ENCODE measurements at regions not wholly inside any gene's neighbourhood (a gene's known extent, or its start where the extent isn't known, plus 50 kb on each side); places are given as distances from the start of the nearest gene placed in this dataset.
A peak's percentile ranks its signal among the peaks of the same experiment; 100 is the strongest.

GRCh38 chr3:43206632-43207031 lies 79.7 kb upstream of the SNRK start:
- no peak for DNase-seq

- DNase-seq = no peak
Measured at GRCh38 chr3:43206105-43206504, 80.2 kb upstream of the SNRK start.

GRCh38 chr3:43203022-43203421 lies 83.3 kb upstream of the SNRK start:
- DNase-seq = no peak

GRCh38 chr3:43201581-43201980 lies 84.8 kb upstream of the SNRK start:
- no peak for DNase-seq

GRCh38 chr3:43199645-43200306 lies 86.6 kb upstream of the SNRK start:
- DNase-seq = no peak

GRCh38 chr3:43198791-43199644 lies 87.3 kb upstream of the SNRK start:
- no peak for DNase-seq

GRCh38 chr3:43198301-43198700 lies 88.0 kb upstream of the SNRK start:
- no peak for DNase-seq

GRCh38 chr3:43197181-43197580 lies 89.2 kb upstream of the SNRK start:
- no peak for DNase-seq

GRCh38 chr3:43196721-43197120 lies 89.6 kb upstream of the SNRK start:
- DNase-seq = no peak

- no peak for DNase-seq
Measured at GRCh38 chr3:43195115-43195498, 89.2 kb upstream of the POMGNT2 start.

GRCh38 chr3:43194490-43195114 lies 88.7 kb upstream of the POMGNT2 start:
- peak; percentile 28 for DNase-seq

- DNase-seq = no peak
Measured at GRCh38 chr3:43194069-43194468, 88.2 kb upstream of the POMGNT2 start.

- no peak for DNase-seq
Measured at GRCh38 chr3:43192028-43192427, 86.1 kb upstream of the POMGNT2 start.

GRCh38 chr3:43191116-43191515 lies 85.2 kb upstream of the POMGNT2 start:
- DNase-seq = no peak

GRCh38 chr3:43190670-43191069 lies 84.8 kb upstream of the POMGNT2 start:
- no peak for DNase-seq

- no peak for DNase-seq
Measured at GRCh38 chr3:43187836-43188479, 82.1 kb upstream of the POMGNT2 start.

- DNase-seq = no peak
Measured at GRCh38 chr3:43185983-43186314, 80.1 kb upstream of the POMGNT2 start.

GRCh38 chr3:43185274-43185982 lies 79.5 kb upstream of the POMGNT2 start:
- DNase-seq = no peak

GRCh38 chr3:43183456-43183855 lies 77.6 kb upstream of the POMGNT2 start:
- DNase-seq = no peak

- no peak for DNase-seq
Measured at GRCh38 chr3:43181202-43181821, 75.4 kb upstream of the POMGNT2 start.

GRCh38 chr3:43180694-43181093 lies 74.8 kb upstream of the POMGNT2 start:
- DNase-seq = no peak

- DNase-seq = no peak
Measured at GRCh38 chr3:43180027-43180426, 74.1 kb upstream of the POMGNT2 start.

Data from DMS53 (cell line).